NCI-H460 (cell line): ENCODE measurements at regions not wholly inside any gene's neighbourhood (a gene's known extent, or its start where the extent isn't known, plus 50 kb on each side); places are given as distances from the start of the nearest gene placed in this dataset.
A peak's percentile ranks its signal among the peaks of the same experiment; 100 is the strongest.

Experiments
- DNase-seq: peaks from one replicate; pipeline ENCODE4 v3.0.0-alpha.2; 2016; ENCODE audit warnings: low read depth; ENCODE audit errors: extremely low read depth

DNA sequence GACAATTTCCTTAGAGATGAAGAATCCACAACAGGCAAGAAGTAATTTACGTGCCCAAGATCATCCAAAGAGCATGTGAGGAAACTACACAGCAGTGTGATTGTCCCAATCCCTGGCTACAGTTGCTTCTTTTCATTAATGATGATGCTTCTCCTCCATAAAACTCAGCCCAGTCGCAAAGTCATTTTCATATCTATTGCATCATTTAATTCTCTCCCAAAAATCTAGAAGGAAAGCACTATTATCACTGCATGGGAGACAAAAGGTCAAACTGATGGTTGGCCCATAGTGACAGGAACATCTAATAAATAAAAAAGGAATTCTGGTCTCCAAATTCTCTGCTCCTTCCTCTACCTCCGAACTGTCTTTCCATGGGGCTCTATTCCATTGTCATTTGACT is 103.5 kb upstream of the SERP2 start:
- DNase-seq: no peak

- DNase-seq: peak; percentile 33
Measured at GRCh38 chr13:44271031-44271455, 102.6 kb upstream of the SERP2 start.

GRCh38 chr13:44271473-44271872 is 102.2 kb upstream of the SERP2 start:
- DNase-seq: no peak

GRCh38 chr13:44271915-44272341 is 101.7 kb upstream of the SERP2 start:
- DNase-seq: no peak

GRCh38 chr13:44272692-44273091 is 100.9 kb upstream of the SERP2 start:
- DNase-seq: no peak

DNA sequence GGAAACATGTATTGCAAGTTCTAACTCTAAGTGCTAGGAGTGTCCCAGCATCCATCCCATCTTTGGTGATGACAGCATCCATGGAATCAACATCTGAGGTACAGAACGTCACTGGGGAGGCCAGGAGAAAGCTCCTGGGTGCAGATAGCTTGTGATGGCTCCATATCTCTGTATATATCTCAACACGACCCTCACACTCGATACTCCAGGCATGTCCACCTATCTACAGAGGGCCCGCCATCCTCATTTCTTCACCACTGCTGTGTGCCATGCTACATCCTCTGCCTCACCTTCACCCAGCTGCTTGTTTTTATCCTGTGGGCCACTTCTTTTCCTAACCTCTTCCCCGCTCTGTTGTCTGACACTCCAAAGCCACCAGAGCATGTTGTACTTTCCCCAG is 100.4 kb upstream of the SERP2 start:
- no peak for DNase-seq

GRCh38 chr13:44273991-44274770 is 99.4 kb upstream of the SERP2 start:
- DNase-seq: no peak

DNA sequence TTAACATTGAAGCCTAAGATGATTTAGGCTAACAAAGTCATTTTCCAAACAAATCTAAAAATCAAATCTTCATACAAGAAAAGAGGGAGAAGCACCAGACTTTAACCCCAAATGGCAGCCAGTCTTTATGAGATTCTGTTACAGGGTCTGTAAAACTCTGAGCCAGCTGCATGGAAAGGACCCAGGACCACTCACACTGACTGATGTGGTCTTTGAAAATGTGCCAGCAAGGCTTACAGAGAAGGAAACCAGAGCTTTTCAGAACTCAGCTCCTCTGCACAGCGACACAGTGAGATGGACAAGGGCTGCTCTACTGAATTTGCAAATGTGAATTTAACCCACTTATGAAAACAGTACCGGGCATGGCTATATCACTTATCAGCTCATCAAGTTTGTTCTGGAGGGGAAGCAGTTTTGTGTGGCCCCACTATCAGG is 98.8 kb upstream of the SERP2 start:
- DNase-seq: no peak

- no peak for DNase-seq
Measured at GRCh38 chr13:44275381-44275780, 98.2 kb upstream of the SERP2 start.

- DNase-seq: no peak
Measured at GRCh38 chr13:44276061-44276460, 97.6 kb upstream of the SERP2 start.

DNA sequence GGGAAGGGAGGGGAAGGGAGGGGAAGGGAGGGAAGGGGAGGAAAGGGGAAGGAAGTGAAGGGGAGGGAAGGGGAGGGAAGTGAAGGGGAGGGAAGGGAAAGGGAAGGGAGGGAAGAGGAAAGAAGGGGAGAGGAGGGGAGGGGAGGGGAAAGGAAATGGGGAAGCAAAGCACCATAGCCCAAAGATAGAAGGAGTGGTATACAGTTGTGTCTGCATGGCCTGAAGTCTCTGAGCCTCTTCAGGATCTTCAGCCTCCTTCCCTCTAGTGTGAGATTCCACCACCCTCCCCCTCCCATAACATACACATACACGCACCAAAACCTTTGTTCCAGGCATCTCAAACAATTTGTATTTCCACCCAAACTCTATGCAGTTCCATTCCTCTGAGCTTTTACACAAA is 96.2 kb upstream of the SERP2 start:
- DNase-seq: no peak

GRCh38 chr13:44278166-44278565 is 95.5 kb upstream of the SERP2 start:
- no peak for DNase-seq

- DNase-seq: no peak
Measured at GRCh38 chr13:44280456-44280855, 93.2 kb upstream of the SERP2 start.

DNA sequence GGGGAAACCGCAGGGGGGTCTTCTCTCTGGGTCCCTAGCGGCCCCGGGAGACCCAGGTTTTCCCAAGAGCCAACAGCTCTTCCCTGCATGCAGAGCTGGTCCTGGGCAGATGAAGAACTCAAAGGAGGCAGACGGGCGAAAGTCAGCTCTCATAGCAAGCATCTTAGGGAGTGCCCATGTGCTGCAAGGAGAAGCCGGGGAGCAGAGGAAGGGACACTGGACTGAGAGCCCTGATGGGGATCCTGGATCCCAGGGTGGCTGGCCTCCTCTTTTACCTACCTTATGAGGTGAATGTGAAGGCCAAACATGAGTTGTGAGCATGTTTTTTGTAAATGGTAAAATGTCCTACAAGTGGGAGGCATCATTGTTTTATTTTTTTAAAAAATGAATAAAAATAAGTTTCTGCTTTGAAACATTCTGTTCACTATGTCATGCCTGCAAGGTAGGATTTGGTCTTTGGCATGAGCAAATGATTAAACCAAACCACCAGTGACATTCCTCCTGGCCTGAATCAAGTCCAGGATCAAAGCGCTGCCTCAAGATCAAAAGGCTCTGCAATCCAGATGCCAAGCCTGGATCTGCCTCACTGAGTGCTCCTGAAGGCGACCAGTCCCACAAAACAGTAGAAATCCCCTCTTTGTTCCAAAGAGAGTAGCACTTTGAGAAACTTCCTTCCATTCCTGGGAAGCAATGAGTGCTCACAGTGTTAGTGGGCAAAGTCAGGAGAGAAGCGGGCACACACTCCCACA is 92.2 kb upstream of the SERP2 start:
- no peak for DNase-seq

DNA sequence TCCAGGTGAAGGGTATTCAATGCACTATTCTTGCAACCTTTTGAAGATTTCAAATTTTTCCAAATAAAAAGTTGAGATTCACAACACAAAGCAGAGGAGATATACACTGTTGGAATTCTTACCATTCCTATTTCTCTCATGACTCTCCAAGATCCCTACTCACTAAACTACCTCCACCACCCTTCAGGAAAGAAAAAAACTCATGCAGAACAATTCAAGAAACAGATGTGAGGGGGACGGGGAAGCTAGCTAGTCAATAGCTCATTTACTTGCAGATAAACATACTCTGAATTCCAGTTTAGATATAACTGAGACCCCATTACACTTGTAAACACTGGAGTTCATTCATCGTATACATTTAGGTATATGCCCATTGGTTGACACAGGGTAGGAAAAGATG is 90.0 kb upstream of the SERP2 start:
- DNase-seq: no peak

- no peak for DNase-seq
Measured at GRCh38 chr13:44287958-44288357, 85.7 kb upstream of the SERP2 start.

GRCh38 chr13:44292545-44292944 is 81.1 kb upstream of the SERP2 start:
- no peak for DNase-seq

- DNase-seq: no peak
Measured at GRCh38 chr13:44293374-44293773, 80.2 kb upstream of the SERP2 start.

DNA sequence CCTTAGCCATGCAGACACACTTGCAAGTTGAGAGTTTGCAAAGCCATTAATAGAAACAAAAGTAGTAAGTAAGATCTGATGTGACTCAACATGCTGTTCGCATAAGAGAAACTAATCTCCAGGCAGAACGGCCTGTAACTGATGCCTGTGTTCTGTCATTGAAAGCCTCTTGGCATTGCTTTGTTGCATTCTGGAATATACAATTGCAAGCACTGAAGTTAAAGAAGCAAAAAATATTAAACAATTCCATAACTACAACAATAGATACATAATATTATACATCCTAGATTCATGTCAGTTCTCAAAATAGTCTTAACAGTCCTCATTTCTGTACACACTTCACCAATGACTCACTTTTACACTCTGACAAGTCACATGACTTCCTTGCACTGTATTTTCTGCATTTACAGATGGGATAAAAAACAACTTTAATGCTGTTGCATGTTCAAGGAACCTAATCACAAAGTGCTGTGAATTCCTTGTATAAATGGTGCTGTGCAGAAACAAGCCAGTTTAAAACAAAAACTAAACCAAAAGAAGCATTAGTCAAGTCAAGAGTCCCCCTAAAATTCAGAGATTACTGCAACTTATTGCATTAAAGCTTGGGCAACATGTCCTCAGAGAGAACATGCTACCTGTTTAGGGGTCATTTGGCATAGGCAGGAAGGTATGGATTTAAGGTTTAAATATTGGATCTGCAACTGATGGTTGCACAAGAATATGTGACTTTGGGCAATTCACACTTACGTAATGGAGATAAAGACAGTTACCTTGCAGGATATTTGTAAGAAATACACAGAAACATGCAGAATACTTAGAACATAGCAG is 79.5 kb upstream of the SERP2 start:
- DNase-seq: no peak

DNA sequence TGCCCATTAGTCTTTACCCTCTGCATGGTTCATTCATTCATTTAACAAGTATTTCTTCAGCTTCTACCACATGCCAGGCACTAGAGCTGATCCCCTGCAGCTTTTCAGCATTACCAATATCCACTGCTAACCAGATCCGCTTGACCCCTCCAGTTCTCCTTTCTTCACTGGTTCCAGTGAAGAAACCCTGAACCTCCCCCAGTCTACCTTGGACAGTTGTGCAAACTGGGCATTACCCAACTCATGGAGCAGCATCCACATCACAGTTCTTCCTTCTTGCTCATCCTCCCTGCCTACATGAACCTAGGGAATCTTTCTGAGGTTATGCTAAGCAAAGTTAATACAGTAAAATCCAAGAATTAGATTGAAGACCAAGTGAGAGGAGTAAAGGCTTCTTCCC is 78.7 kb upstream of the SERP2 start:
- no peak for DNase-seq

DNA sequence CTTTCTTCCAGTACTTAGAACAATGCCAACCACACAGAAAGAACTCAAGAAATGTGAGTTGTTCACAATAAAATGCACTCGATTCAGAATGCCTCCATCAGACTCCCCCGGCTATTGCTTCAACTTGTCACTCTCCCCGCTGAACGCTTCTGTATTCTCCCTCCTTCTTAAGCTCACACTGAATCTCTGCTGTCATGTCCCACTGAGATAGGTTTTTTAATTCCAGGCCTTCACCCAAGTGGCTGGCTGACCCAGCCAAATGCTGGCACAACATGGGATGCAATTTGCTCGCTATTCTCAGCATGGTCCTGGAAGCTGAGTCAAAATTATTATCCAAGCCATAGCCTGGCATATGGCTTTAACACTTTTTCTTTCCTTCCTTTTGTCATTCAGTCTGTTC is 76.8 kb upstream of the SERP2 start:
- no peak for DNase-seq
